ENCODE measurements at regions not wholly inside any gene's neighbourhood (a gene's known extent, or its start where the extent isn't known, plus 50 kb on each side); places are given as distances from the start of the nearest gene placed in this dataset.

DNA sequence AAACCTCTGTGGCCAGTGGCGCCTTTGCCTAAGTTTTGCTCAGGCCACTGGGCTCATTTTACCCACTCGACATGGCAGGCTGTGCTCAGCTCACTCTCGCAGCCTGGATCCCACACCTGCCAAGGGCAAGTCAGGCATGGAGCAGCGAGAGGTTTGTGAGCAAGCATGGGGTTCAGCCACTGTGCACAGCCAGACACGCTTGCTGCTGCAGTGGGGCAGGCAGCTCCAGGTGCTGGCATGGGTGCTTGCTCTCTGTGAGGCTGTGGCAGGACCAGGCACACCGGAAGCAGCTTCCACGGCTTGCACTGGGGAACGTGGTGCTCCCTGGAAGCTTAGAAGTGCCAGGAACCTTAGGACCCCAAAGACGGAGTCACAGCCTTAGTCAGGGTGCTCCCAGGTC lies 470.1 kb downstream of the CDH9 start:
- TF ChIP-seq CTCF (IDR thresholded peaks at IDR 0.05; ENCODE audit: poor library complexity) (no peak), EZH2 (IDR thresholded peaks at IDR 0.05; ENCODE audit: borderline replicate concordance) (no peak), EZH2phosphoT487 (IDR thresholded peaks at IDR 0.05; ENCODE audit: low read depth, severe bottlenecking, unreplicated experiment) (no peak)

Data from hepatocyte (in vitro differentiated cells).